C4-2B (cell line): ENCODE measurements at regions not wholly inside any gene's neighbourhood (a gene's known extent, or its start where the extent isn't known, plus 50 kb on each side); places are given as distances from the start of the nearest gene placed in this dataset.

ENCODE experiments used
- ZFX ChIP-seq: fragments of 450-650 bp; IDR thresholded peaks from 2 replicates; pipeline ENCODE4 v1.6.1; 2017
- TF ChIP-seq, protein P1 (sequence below): fragments of 450-650 bp; conservative IDR thresholded peaks from 2 replicates; pipeline ENCODE4 v1.5.1; 2017; ENCODE audit warnings: mild to moderate bottlenecking

DNA sequence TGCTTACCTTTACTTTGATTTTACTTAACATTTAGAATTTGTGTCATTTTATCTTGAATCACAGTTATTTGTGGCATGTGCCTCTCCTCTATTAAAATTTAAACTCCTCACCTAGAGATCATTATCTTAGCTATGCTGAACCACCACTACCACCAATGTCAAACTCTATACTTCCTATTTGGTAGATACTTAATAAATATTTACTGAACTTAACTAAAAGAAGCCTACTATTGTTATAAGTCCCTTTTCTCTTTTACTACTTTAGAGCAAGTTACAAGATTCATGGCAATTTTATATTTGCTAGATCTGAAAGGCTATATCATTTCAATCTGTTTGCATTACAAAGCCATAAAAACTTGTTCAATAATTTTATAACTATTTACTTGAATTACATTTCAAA, 273.3 kb upstream of the CCNH start:
- TF ChIP-seq, protein P1, sequence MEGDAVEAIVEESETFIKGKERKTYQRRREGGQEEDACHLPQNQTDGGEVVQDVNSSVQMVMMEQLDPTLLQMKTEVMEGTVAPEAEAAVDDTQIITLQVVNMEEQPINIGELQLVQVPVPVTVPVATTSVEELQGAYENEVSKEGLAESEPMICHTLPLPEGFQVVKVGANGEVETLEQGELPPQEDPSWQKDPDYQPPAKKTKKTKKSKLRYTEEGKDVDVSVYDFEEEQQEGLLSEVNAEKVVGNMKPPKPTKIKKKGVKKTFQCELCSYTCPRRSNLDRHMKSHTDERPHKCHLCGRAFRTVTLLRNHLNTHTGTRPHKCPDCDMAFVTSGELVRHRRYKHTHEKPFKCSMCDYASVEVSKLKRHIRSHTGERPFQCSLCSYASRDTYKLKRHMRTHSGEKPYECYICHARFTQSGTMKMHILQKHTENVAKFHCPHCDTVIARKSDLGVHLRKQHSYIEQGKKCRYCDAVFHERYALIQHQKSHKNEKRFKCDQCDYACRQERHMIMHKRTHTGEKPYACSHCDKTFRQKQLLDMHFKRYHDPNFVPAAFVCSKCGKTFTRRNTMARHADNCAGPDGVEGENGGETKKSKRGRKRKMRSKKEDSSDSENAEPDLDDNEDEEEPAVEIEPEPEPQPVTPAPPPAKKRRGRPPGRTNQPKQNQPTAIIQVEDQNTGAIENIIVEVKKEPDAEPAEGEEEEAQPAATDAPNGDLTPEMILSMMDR, result no peak
- TF ChIP-seq ZFX, result no peak
